ACC112 (cell line): ENCODE measurements at regions not wholly inside any gene's neighbourhood (a gene's known extent, or its start where the extent isn't known, plus 50 kb on each side); places are given as distances from the start of the nearest gene placed in this dataset.

Experiments used
- H2AFZ ChIP-seq: fragments of 200-600 bp; sonication (generic); one replicate; pipeline ENCODE4 v1.6.0; 2017; ENCODE audit warnings: antibody characterized with exemption, low read length; ENCODE audit not compliant: unreplicated experiment
- H3K27ac ChIP-seq: fragments of 200-600 bp; sonication (generic); 2 replicates; pipeline ENCODE4 v1.5.1; 2014; ENCODE audit warnings: low read depth, mild to moderate bottlenecking, antibody characterized with exemption, low read length, moderate library complexity
- H3K27me3 ChIP-seq: fragments of 200-600 bp; sonication (generic); 2 replicates; pipeline ENCODE4 v1.6.1; 2014; ENCODE audit warnings: mild to moderate bottlenecking, antibody characterized with exemption, low read length, moderate library complexity, mixed read lengths; ENCODE audit not compliant: insufficient read depth
- H3K36me3 ChIP-seq: fragments of 200-600 bp; sonication (generic); 2 replicates; pipeline ENCODE4 v1.6.1; 2016; ENCODE audit warnings: mild to moderate bottlenecking, antibody characterized with exemption, low read length, moderate library complexity, mixed read lengths; ENCODE audit not compliant: insufficient read depth
- H3K4me1 ChIP-seq: fragments of 200-600 bp; sonication (generic); one replicate; pipeline ENCODE4 v1.6.1; 2016; ENCODE audit warnings: low read length, mixed read lengths; ENCODE audit not compliant: insufficient read depth, unreplicated experiment, control insufficient read depth
- H3K4me3 ChIP-seq: fragments of 200-600 bp; sonication (generic); 2 replicates; pipeline ENCODE4 v1.5.1; 2014; ENCODE audit warnings: mild to moderate bottlenecking, low read depth, low read length
- H3K79me2 ChIP-seq: fragments of 200-600 bp; sonication (generic); one replicate; pipeline ENCODE4 v1.6.0; 2016; ENCODE audit warnings: low read length; ENCODE audit not compliant: control insufficient read depth, unreplicated experiment, insufficient read depth

GRCh38 chr4:59002148-59002547 lies 1892.0 kb upstream of the IGFBP7 start:
- H3K27me3 ChIP-seq = no peaks in the 10 kb centered on the region
- no peaks in the 10 kb centered on the region for H3K36me3 ChIP-seq
- H2AFZ ChIP-seq = no peak overlapping the region
- no peaks in the 10 kb centered on the region for H3K79me2 ChIP-seq
- H3K27ac ChIP-seq = no peak overlapping the region
- no peak overlapping the region for H3K4me3 ChIP-seq
- no peaks in the 10 kb centered on the region for H3K4me1 ChIP-seq

- no peak overlapping the region for H2AFZ ChIP-seq
- no peak overlapping the region for H3K27ac ChIP-seq
- H3K36me3 ChIP-seq = no peaks in the 10 kb centered on the region
- no peaks in the 10 kb centered on the region for H3K79me2 ChIP-seq
- no peaks in the 10 kb centered on the region for H3K4me1 ChIP-seq
- H3K27me3 ChIP-seq = no peaks in the 10 kb centered on the region
- H3K4me3 ChIP-seq = no peak overlapping the region
These were observed 1914.1 kb upstream of the IGFBP7 start for GRCh38 chr4:59024257-59024656.

- Histone ChIP-seq H3K79me2 (no peaks in the 10 kb centered on the region), H3K36me3 (no peaks in the 10 kb centered on the region), H3K27ac (no peak overlapping the region), H3K27me3 (no peaks in the 10 kb centered on the region), H3K4me3 (no peak overlapping the region), H3K4me1 (no peaks in the 10 kb centered on the region), H2AFZ (no peak overlapping the region)
These were observed 1927.6 kb upstream of the IGFBP7 start for GRCh38 chr4:59037812-59038211.

DNA sequence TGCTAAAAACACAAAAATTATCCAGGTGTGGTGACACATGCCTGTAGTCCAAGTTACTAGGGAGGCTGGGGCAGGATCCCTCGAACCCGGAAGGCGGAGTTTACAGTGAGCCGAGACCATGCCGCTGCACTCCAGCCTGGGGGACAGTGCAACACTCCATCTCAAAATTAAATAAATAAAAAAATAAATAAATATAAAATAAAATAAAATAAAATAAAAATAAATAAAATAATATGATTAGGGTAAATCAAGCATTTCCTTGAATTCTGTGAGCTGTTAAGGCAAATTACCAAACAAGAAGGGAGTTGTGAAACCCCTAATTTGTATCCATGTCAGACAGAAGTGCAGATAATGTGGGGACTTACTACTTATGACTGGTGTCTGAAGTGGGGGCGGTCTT lies 1928.9 kb upstream of the IGFBP7 start:
- H3K4me3 ChIP-seq = no peak overlapping the region
- H2AFZ ChIP-seq = no peak overlapping the region
- H3K27me3 ChIP-seq = no peaks in the 10 kb centered on the region
- no peak overlapping the region for H3K27ac ChIP-seq
- H3K36me3 ChIP-seq = no peaks in the 10 kb centered on the region
- H3K79me2 ChIP-seq = no peaks in the 10 kb centered on the region
- no peaks in the 10 kb centered on the region for H3K4me1 ChIP-seq

GRCh38 chr4:59044286-59044900 lies 1934.2 kb upstream of the IGFBP7 start:
- H3K36me3 ChIP-seq = no peaks in the 10 kb centered on the region
- H3K4me3 ChIP-seq = no peak overlapping the region
- no peaks in the 10 kb centered on the region for H3K4me1 ChIP-seq
- H3K79me2 ChIP-seq = no peaks in the 10 kb centered on the region
- no peaks in the 10 kb centered on the region for H3K27me3 ChIP-seq
- no peak overlapping the region for H2AFZ ChIP-seq
- H3K27ac ChIP-seq = no peak overlapping the region

- Histone ChIP-seq H3K79me2 (no peaks in the 10 kb centered on the region), H3K4me3 (no peak overlapping the region), H3K36me3 (no peaks in the 10 kb centered on the region), H2AFZ (no peak overlapping the region), H3K27ac (no peak overlapping the region), H3K4me1 (no peaks in the 10 kb centered on the region), H3K27me3 (no peaks in the 10 kb centered on the region)
These were observed 1943.9 kb upstream of the IGFBP7 start for GRCh38 chr4:59054086-59054485.

DNA sequence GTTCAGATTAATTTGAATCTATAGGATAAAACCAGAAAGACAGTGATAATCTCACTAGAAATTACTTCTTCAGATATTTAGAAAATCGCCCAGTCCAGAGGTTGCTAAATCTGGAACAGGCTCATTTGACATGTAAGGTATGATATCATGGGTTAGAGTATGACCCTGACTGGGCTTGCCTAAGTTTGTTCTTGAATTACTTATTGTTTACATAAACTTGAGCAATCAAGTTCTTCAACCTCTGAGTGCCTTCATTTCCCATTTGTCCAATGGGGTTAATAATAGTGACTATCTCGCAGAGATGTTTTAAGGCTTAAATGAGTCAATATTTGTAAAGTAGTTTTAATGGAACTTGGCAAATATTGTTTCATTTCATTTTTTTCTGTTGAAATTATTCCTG lies 1947.6 kb upstream of the IGFBP7 start:
- no peaks in the 10 kb centered on the region for H3K79me2 ChIP-seq
- H2AFZ ChIP-seq = no peak overlapping the region
- H3K36me3 ChIP-seq = no peaks in the 10 kb centered on the region
- no peak overlapping the region for H3K4me3 ChIP-seq
- H3K27me3 ChIP-seq = no peaks in the 10 kb centered on the region
- H3K27ac ChIP-seq = no peak overlapping the region
- no peaks in the 10 kb centered on the region for H3K4me1 ChIP-seq

GRCh38 chr4:59058543-59058942 lies 1948.4 kb upstream of the IGFBP7 start:
- no peaks in the 10 kb centered on the region for H3K27me3 ChIP-seq
- no peaks in the 10 kb centered on the region for H3K4me1 ChIP-seq
- H2AFZ ChIP-seq = no peak overlapping the region
- H3K4me3 ChIP-seq = no peak overlapping the region
- no peak overlapping the region for H3K27ac ChIP-seq
- H3K79me2 ChIP-seq = no peaks in the 10 kb centered on the region
- H3K36me3 ChIP-seq = no peaks in the 10 kb centered on the region

- H3K27me3 ChIP-seq = no peaks in the 10 kb centered on the region
- H3K4me1 ChIP-seq = no peaks in the 10 kb centered on the region
- H2AFZ ChIP-seq = no peak overlapping the region
- no peaks in the 10 kb centered on the region for H3K36me3 ChIP-seq
- H3K4me3 ChIP-seq = no peak overlapping the region
- no peak overlapping the region for H3K27ac ChIP-seq
- H3K79me2 ChIP-seq = no peaks in the 10 kb centered on the region
These were observed 1950.0 kb upstream of the IGFBP7 start for GRCh38 chr4:59060002-59060846.

- Histone ChIP-seq H2AFZ (no peak overlapping the region), H3K27me3 (no peaks in the 10 kb centered on the region), H3K4me3 (no peak overlapping the region), H3K27ac (no peak overlapping the region), H3K4me1 (no peaks in the 10 kb centered on the region), H3K36me3 (no peaks in the 10 kb centered on the region), H3K79me2 (no peaks in the 10 kb centered on the region)
These were observed 1950.7 kb upstream of the IGFBP7 start for GRCh38 chr4:59060895-59061294.
